ENCODE measurements at regions not wholly inside any gene's neighbourhood (a gene's known extent, or its start where the extent isn't known, plus 50 kb on each side); places are given as distances from the start of the nearest gene placed in this dataset.
"Not testable (repeated sequence)": the region's sequence is repeated elsewhere in the genome, so short reads cannot be mapped to it uniquely, and the experiment has no call there.

- WGBS, 2 donors (ENCODE audit: low coverage in 1 of 2) = 96% methylated on average over 1 of the region's 1 CpG; no CpG with 5 or more reads in 1 of the 2 donors
- TF ChIP-seq EP300 (IDR thresholded peaks at IDR 0.05; ENCODE audit: low read depth) (no peak), POLR2A (IDR thresholded peaks at IDR 0.05) (no peak), CTCF (IDR thresholded peaks at IDR 0.05) (no peak), POLR2AphosphoS5 (IDR thresholded peaks at IDR 0.05) (no peak)
These were observed 1373.7 kb downstream of the LRFN5 start for GRCh38 chr14:42980419-42980818.

GRCh38 chr14:42973171-42973570 lies 1366.5 kb downstream of the LRFN5 start:
- H3K36me3 ChIP-seq; H3K27ac ChIP-seq; in situ Hi-C loops (cut with MboI; ENCODE audit: low pct_ligation_motif_present in 1 of 4, low pct_unique_long_range_greater_than_20kb in 1 of 4, low sequenced_read_pairs in 3 of 4); intact Hi-C loops (cut with DNase I; ENCODE audit: low total_unique reads); H3K4me1 ChIP-seq; H3K4me3 ChIP-seq; H3K27me3 ChIP-seq; H3K9me3 ChIP-seq; DNase-seq: not testable (repeated sequence)
- WGBS, 2 donors (ENCODE audit: low coverage in 1 of 2) = 77 to 96% methylated on average over 3 to 21 of the region's 21 CpGs

More at GRCh38 chr14:42980419-42980818, 1373.7 kb downstream of the LRFN5 start:
- in situ Hi-C loops (cut with MboI; ENCODE audit: low pct_ligation_motif_present in 1 of 4, low pct_unique_long_range_greater_than_20kb in 1 of 4, low sequenced_read_pairs in 3 of 4) = no loop called here
- no peaks in the 10 kb centered on the region for H3K27me3 ChIP-seq
- no peaks in the 10 kb centered on the region for H3K9me3 ChIP-seq
- no peak overlapping the region for H3K4me3 ChIP-seq
- no peaks in the 10 kb centered on the region for H3K36me3 ChIP-seq
- intact Hi-C loops (cut with DNase I; ENCODE audit: low total_unique reads) = no loop called here
- no peak overlapping the region for H3K27ac ChIP-seq
- no peaks in the 10 kb centered on the region for H3K4me1 ChIP-seq
- no peak for DNase-seq

- TF ChIP-seq POLR2A (IDR thresholded peaks at IDR 0.05) (no peak), POLR2AphosphoS5 (IDR thresholded peaks at IDR 0.05) (no peak), CTCF (IDR thresholded peaks at IDR 0.05) (no peak)
- H3K4me3 ChIP-seq = no peak overlapping the region
- intact Hi-C loops (cut with DNase I; ENCODE audit: low total_unique reads) = no loop called here
- no peaks in the 10 kb centered on the region for H3K4me1 ChIP-seq
- WGBS, 2 donors (ENCODE audit: low coverage in 1 of 2) = 82% methylated on average over 4 of the region's 4 CpGs
- no peak for DNase-seq
- no peaks in the 10 kb centered on the region for H3K36me3 ChIP-seq
- in situ Hi-C loops (cut with MboI; ENCODE audit: low pct_ligation_motif_present in 1 of 4, low pct_unique_long_range_greater_than_20kb in 1 of 4, low sequenced_read_pairs in 3 of 4) = no loop called here
- H3K9me3 ChIP-seq = no peaks in the 10 kb centered on the region
- H3K27me3 ChIP-seq = no peaks in the 10 kb centered on the region
- H3K27ac ChIP-seq = no peak overlapping the region
These were observed 1358.8 kb downstream of the LRFN5 start for GRCh38 chr14:42965512-42965911.

GRCh38 chr14:42961509-42961908 lies 1354.8 kb downstream of the LRFN5 start:
- no peak for DNase-seq
- intact Hi-C loops (cut with DNase I; ENCODE audit: low total_unique reads) (no loop called here), in situ Hi-C loops (cut with MboI; ENCODE audit: low pct_ligation_motif_present in 1 of 4, low pct_unique_long_range_greater_than_20kb in 1 of 4, low sequenced_read_pairs in 3 of 4) (no loop called here)
- Histone ChIP-seq H3K36me3 (no peaks in the 10 kb centered on the region), H3K4me1 (no peaks in the 10 kb centered on the region), H3K9me3 (no peaks in the 10 kb centered on the region), H3K4me3 (no peak overlapping the region), H3K27ac (no peak overlapping the region), H3K27me3 (no peaks in the 10 kb centered on the region)
- no peak for TF ChIP-seq POLR2AphosphoS5 (IDR thresholded peaks at IDR 0.05)
- no peak for TF ChIP-seq EP300 (IDR thresholded peaks at IDR 0.05; ENCODE audit: low read depth)
- no peak for TF ChIP-seq POLR2A (IDR thresholded peaks at IDR 0.05)
- no peak for TF ChIP-seq CTCF (IDR thresholded peaks at IDR 0.05)
- WGBS, 2 donors (ENCODE audit: low coverage in 1 of 2) = 67 to 73% methylated on average over 3 of the region's 3 CpGs

- WGBS, 2 donors (ENCODE audit: low coverage in 1 of 2) = 81 to 85% methylated on average over 4 to 6 of the region's 6 CpGs
- Histone ChIP-seq H3K4me1 (no peaks in the 10 kb centered on the region), H3K36me3 (no peaks in the 10 kb centered on the region), H3K4me3 (no peak overlapping the region), H3K9me3 (no peaks in the 10 kb centered on the region), H3K27me3 (no peaks in the 10 kb centered on the region), H3K27ac (no peak overlapping the region)
- no peak for DNase-seq
- TF ChIP-seq POLR2A (IDR thresholded peaks at IDR 0.05) (no peak), EP300 (IDR thresholded peaks at IDR 0.05; ENCODE audit: low read depth) (no peak), CTCF (IDR thresholded peaks at IDR 0.05) (no peak), POLR2AphosphoS5 (IDR thresholded peaks at IDR 0.05) (no peak)
- in situ Hi-C loops (cut with MboI; ENCODE audit: low pct_ligation_motif_present in 1 of 4, low pct_unique_long_range_greater_than_20kb in 1 of 4, low sequenced_read_pairs in 3 of 4) (no loop called here), intact Hi-C loops (cut with DNase I; ENCODE audit: low total_unique reads) (no loop called here)
These were observed 1343.7 kb downstream of the LRFN5 start for GRCh38 chr14:42950363-42950762.
